A673 (cell line): ENCODE measurements at regions not wholly inside any gene's neighbourhood (a gene's known extent, or its start where the extent isn't known, plus 50 kb on each side); places are given as distances from the start of the nearest gene placed in this dataset.

Source experiments
- BruUV-seq: library from RNA; stranded (reverse); fragments of 400-500 nt; replicated peaks from 2 replicates; lab custom pipeline; 2021; lab: Mats Ljungman, UMichigan
- CTCF ChIA-PET: fragments of 300-600 bp; sonication (Branson Sonifier 250); formaldehyde crosslinking; loops from one replicate; lab custom pipeline; 2022; ENCODE audit warnings: antibody characterized with exemption; lab: Charles Lee
- POLR2A ChIA-PET: fragments of 300-600 bp; sonication (Branson Sonifier 250); formaldehyde crosslinking; loops from one replicate; lab custom pipeline; 2022; ENCODE audit warnings: antibody characterized with exemption; ENCODE audit not compliant: low non-redundant PET; lab: Charles Lee
- DNase-seq: peaks from one replicate; pipeline ENCODE4 v3.0.0-alpha.2; 2015; ENCODE audit warnings: low spot score
- H3K27ac ChIP-seq: fragments of 200-600 bp; sonication (generic); 2 replicates; pipeline ENCODE4 v1.5.1; 2016; ENCODE audit warnings: mixed run types, low read depth, mild to moderate bottlenecking, mixed read lengths, antibody characterized with exemption, low read length; ENCODE audit not compliant: poor library complexity, severe bottlenecking
- H3K27me3 ChIP-seq: fragments of 200-600 bp; sonication (generic); replicated peaks from 2 replicates; pipeline ENCODE4 v1.6.1; 2017; ENCODE audit warnings: mixed run types, low read depth, mild to moderate bottlenecking, mixed read lengths, antibody characterized with exemption, low read length; ENCODE audit not compliant: insufficient read depth, poor library complexity
- H3K36me3 ChIP-seq: fragments of 200-600 bp; sonication (generic); 2 replicates; pipeline ENCODE4 v1.6.1; 2016; ENCODE audit warnings: mixed run types, mild to moderate bottlenecking, mixed read lengths, antibody characterized with exemption, low read length; ENCODE audit not compliant: insufficient read depth, poor library complexity, severe bottlenecking
- H3K4me1 ChIP-seq: fragments of 200-600 bp; sonication (generic); 2 replicates; pipeline ENCODE4 v1.6.1; 2017; ENCODE audit warnings: mixed run types, mild to moderate bottlenecking, mixed read lengths, antibody characterized with exemption, low read length; ENCODE audit not compliant: insufficient read depth, poor library complexity, severe bottlenecking
- H3K4me3 ChIP-seq: fragments of 200-600 bp; sonication (generic); 2 replicates; pipeline ENCODE4 v1.5.1; 2016; ENCODE audit warnings: low read depth, mixed run types, mild to moderate bottlenecking, mixed read lengths, low read length; ENCODE audit not compliant: poor library complexity, severe bottlenecking
- H3K9me3 ChIP-seq: fragments of 200-600 bp; sonication (generic); 2 replicates; pipeline ENCODE4 v1.6.1; 2016; ENCODE audit warnings: mixed run types, low read depth, mild to moderate bottlenecking, mixed read lengths, antibody characterized with exemption, low read length; ENCODE audit not compliant: poor library complexity, severe bottlenecking
- EZH2 ChIP-seq: fragments of 200-600 bp; sonication (generic); IDR thresholded peaks from 2 replicates; pipeline ENCODE4 v1.6.1; 2017; ENCODE audit warnings: borderline replicate concordance, low read depth, mild to moderate bottlenecking, mixed read lengths, antibody characterized with exemption, low read length; ENCODE audit not compliant: poor library complexity, severe bottlenecking
- intact Hi-C: fragments of 100-400 bp; cut with micrococcal nuclease; formaldehyde crosslinking; loops from one replicate; pipeline ENCODE4 v1.10.0; 2022; ENCODE audit not compliant: unreplicated experiment
- TF ChIP-seq, protein P1 (sequence below): fragments of 300-800, 200-600 bp; sonication (generic); conservative IDR thresholded peaks from 2 replicates; pipeline ENCODE4 v1.5.1; 2017; ENCODE audit warnings: low read depth, mild to moderate bottlenecking, antibody characterized with exemption, low read length, moderate library complexity, mixed read lengths

DNA sequence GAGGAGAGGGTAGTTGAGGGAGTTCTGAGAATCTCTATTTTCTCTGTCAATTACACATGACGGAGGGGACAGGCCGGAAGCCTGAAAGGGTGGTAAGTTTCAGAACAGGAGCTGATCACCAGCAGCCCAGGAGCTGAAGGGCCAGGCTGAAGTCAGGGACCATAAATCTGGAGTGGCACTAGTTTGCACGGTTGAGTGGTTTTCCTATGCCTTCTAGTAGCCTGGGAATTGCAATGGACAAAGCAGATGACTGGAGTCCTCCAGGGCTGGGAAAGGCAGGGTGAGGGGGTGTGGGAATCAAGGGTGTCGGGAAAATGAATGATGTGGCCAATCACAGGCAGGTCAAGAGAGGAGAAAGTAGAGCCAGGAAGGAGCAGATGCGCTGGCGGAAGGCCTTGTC lies 72.5 kb downstream of the MAGEF1 start:
- BruUV-seq: no TSS peak
- intact Hi-C loops: no loop called here

GRCh38 chr3:184637705-184638104 lies 74.2 kb downstream of the MAGEF1 start:
- no peaks in the 10 kb centered on the region for H3K36me3 ChIP-seq
- TF ChIP-seq, protein P1, sequence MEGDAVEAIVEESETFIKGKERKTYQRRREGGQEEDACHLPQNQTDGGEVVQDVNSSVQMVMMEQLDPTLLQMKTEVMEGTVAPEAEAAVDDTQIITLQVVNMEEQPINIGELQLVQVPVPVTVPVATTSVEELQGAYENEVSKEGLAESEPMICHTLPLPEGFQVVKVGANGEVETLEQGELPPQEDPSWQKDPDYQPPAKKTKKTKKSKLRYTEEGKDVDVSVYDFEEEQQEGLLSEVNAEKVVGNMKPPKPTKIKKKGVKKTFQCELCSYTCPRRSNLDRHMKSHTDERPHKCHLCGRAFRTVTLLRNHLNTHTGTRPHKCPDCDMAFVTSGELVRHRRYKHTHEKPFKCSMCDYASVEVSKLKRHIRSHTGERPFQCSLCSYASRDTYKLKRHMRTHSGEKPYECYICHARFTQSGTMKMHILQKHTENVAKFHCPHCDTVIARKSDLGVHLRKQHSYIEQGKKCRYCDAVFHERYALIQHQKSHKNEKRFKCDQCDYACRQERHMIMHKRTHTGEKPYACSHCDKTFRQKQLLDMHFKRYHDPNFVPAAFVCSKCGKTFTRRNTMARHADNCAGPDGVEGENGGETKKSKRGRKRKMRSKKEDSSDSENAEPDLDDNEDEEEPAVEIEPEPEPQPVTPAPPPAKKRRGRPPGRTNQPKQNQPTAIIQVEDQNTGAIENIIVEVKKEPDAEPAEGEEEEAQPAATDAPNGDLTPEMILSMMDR: no peak
- no peak for TF ChIP-seq EZH2
- H3K9me3 ChIP-seq: no peaks in the 10 kb centered on the region
- CTCF ChIA-PET: no interaction called here
- no TSS peak for BruUV-seq
- peaks cover 5% of the 10 kb centered on the region for H3K4me1 ChIP-seq
- DNase-seq: no peak
- H3K27me3 ChIP-seq: no peaks in the 10 kb centered on the region
- H3K4me3 ChIP-seq: no peak overlapping the region
- POLR2A ChIA-PET: no interaction called here
- H3K27ac ChIP-seq: no peak overlapping the region
- intact Hi-C loops: no loop called here

More for the DNA sequence above, 72.5 kb downstream of the MAGEF1 start:
- POLR2A ChIA-PET: no interaction called here
- TF ChIP-seq, protein P1: no peak
- TF ChIP-seq EZH2: no peak
- no peak for DNase-seq
- no peaks in the 10 kb centered on the region for H3K4me1 ChIP-seq
- CTCF ChIA-PET: no interaction called here
- H3K27me3 ChIP-seq: no peaks in the 10 kb centered on the region
- no peak overlapping the region for H3K27ac ChIP-seq
- H3K9me3 ChIP-seq: no peaks in the 10 kb centered on the region
- no peaks in the 10 kb centered on the region for H3K36me3 ChIP-seq
- no peak overlapping the region for H3K4me3 ChIP-seq

DNA sequence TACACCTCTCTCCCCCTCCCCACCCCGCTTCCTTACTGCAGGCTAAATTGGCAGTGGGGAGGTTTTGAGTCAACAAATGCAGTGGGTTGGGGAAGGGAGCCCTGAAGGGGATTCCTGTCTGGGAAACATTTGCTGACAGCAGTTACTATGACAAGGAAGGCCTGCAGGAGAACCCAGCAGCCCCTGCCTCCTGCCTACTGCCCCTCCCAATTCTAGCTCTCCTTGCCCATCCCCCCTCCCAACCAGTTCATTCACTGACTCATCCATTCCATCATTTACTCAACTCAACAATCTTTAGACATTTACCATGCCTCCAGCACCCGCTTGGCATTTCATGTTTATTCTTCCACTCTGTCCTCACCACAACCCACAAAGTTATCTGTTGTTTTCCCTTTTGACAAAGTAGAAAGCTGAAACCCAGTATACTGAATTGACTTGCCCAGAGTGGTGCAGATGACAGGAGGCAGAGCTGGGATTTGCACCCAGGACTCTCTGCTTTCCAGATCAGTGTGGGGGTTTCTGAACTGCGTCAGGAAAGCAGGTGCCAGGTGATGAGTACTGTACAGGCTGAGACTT lies 75.0 kb downstream of the MAGEF1 start:
- TF ChIP-seq EZH2: no peak
- TF ChIP-seq, protein P1: no peak
- intact Hi-C loops: no loop called here
- CTCF ChIA-PET: no interaction called here
- DNase-seq: no peak
- H3K27ac ChIP-seq: no peak overlapping the region
- no peaks in the 10 kb centered on the region for H3K36me3 ChIP-seq
- H3K4me1 ChIP-seq: peaks cover 5% of the 10 kb centered on the region
- no peak overlapping the region for H3K4me3 ChIP-seq
- POLR2A ChIA-PET: no interaction called here
- BruUV-seq: no TSS peak
- no peaks in the 10 kb centered on the region for H3K27me3 ChIP-seq
- no peaks in the 10 kb centered on the region for H3K9me3 ChIP-seq
